ENCODE measurements at regions not wholly inside any gene's neighbourhood (a gene's known extent, or its start where the extent isn't known, plus 50 kb on each side); places are given as distances from the start of the nearest gene placed in this dataset.

GRCh38 chr7:68247571-68247970 lies 1250.9 kb downstream of the TYW1 start:
- CTCF ChIA-PET (ENCODE audit: partially characterized antibody): interaction anchor here (1.1 kb wide), 1 partner anchor 122 kb away, joined by 3 read pairs; no protein-coding TSS in a partner anchor
- TF ChIP-seq POU5F1 (IDR thresholded peaks at IDR 0.05; ENCODE audit: low read depth, low read length): no peak
- TF ChIP-seq POLR2AphosphoS5 (IDR thresholded peaks at IDR 0.05; ENCODE audit: low read depth, low read length): no peak
- no peak for TF ChIP-seq KDM1A (IDR thresholded peaks at IDR 0.05; ENCODE audit: borderline replicate concordance, low read length)
- no peak for TF ChIP-seq FOSL1 (IDR thresholded peaks at IDR 0.05; ENCODE audit: insufficient read depth, low read depth, low read length)
- no peak for TF ChIP-seq EP300 (IDR thresholded peaks at IDR 0.05; ENCODE audit: borderline replicate concordance in 1 of 2, low read depth in 2 of 2, low read length in 2 of 2)
- no peak for TF ChIP-seq TEAD4 (IDR thresholded peaks at IDR 0.05; ENCODE audit: low read depth, low read length)
- TF ChIP-seq TAF1 (IDR thresholded peaks at IDR 0.05; ENCODE audit: low read depth, low read length): no peak
- TF ChIP-seq HDAC6 (IDR thresholded peaks at IDR 0.05; ENCODE audit: low read depth, low read length): no peak
- no peak for TF ChIP-seq RFX5 (IDR thresholded peaks at IDR 0.05; ENCODE audit: borderline replicate concordance, low read depth, low read length)
- no peak for TF ChIP-seq ATF3 (IDR thresholded peaks at IDR 0.05; ENCODE audit: insufficient read depth, low read depth, low read length)
- TF ChIP-seq SUZ12 (IDR thresholded peaks at IDR 0.05; ENCODE audit: low read length): no peak
- TF ChIP-seq KDM4A (IDR thresholded peaks at IDR 0.05; ENCODE audit: low read depth, low read length, severe bottlenecking): no peak
- TF ChIP-seq CTBP2 (IDR thresholded peaks at IDR 0.05; ENCODE audit: borderline replicate concordance, insufficient read depth, insufficient read length, low read length): no peak
- no peak for TF ChIP-seq SIX5 (IDR thresholded peaks at IDR 0.05; ENCODE audit: low read depth, low read length)

More at GRCh38 chr7:68247571-68247970, 1250.9 kb downstream of the TYW1 start:
- Histone ChIP-seq H3K27me3 (replicated peaks in 1 of 4; ENCODE audit: control insufficient read depth in 3 of 4, extremely low read depth in 1 of 4, insufficient read depth in 3 of 4, low read length in 3 of 4) (no peaks in the 10 kb centered on the region; a peak in 2 of 7 replicates), H2BK12ac (ENCODE audit: low read depth, low read length) (peak overlapping the region; percentile 86; the same call in 1 of the 2 replicates), H3K23ac (ENCODE audit: insufficient read length) (no peak overlapping the region), H3K4me2 (ENCODE audit: insufficient read depth in 1 of 2, low read depth in 2 of 2, low read length in 2 of 2) (no peak overlapping the region), H3K9me3 (ENCODE audit: insufficient read depth in 2 of 2, low read depth in 1 of 2, low read length in 1 of 2) (peaks cover 6 to 8% of the 10 kb centered on the region in 2 experiments; a peak in 2 of 4 replicates), H3K79me2 (ENCODE audit: control insufficient read depth in 1 of 2, insufficient read depth in 2 of 2, low read length in 2 of 2) (no peaks in the 10 kb centered on the region), H3K36me3 (ENCODE audit: control insufficient read depth in 2 of 4, insufficient read depth in 4 of 4, low read length in 3 of 4) (no peaks in the 10 kb centered on the region), H4K5ac (ENCODE audit: insufficient read length, low read depth, low read length) (no peak overlapping the region), H3K79me1 (ENCODE audit: low read depth, low read length) (no peaks in the 10 kb centered on the region), H2BK20ac (ENCODE audit: low read length) (no peak overlapping the region), H3K9ac (replicated peaks in 1 of 4; ENCODE audit: extremely low read depth in 1 of 4, low read depth in 3 of 4, low read length in 3 of 4) (no peak overlapping the region), H3K4me1 (replicated peaks in 1 of 4; ENCODE audit: control insufficient read depth in 3 of 4, insufficient read depth in 4 of 4, low read length in 3 of 4) (peaks cover 7 to 22% (median 12%) of the 10 kb centered on the region in 4 experiments; a peak in 6 of 7 replicates), H3K4ac (replicated peaks; ENCODE audit: insufficient read length, low read depth, low read length) (no peak overlapping the region), H2AFZ (ENCODE audit: low read length) (no peak overlapping the region), H3K27ac (ENCODE audit: low read depth, low read length) (no peak overlapping the region), H4K8ac (ENCODE audit: extremely low read depth, insufficient read depth, low read length) (no peak overlapping the region), H2BK15ac (ENCODE audit: low read length) (no peak overlapping the region), H4K91ac (replicated peaks; ENCODE audit: insufficient read length, low read length) (peak overlapping the region; percentile 40), H3K56ac (replicated peaks; ENCODE audit: insufficient read length, low read depth, low read length) (no peak overlapping the region), H2AK5ac (ENCODE audit: low read depth, low read length) (no peak overlapping the region), H3K14ac (ENCODE audit: insufficient read length) (no peak overlapping the region), H2BK120ac (replicated peaks; ENCODE audit: low read depth, low read length) (no peak overlapping the region), H4K20me1 (replicated peaks in 1 of 2; ENCODE audit: control insufficient read depth in 1 of 2, insufficient read depth in 2 of 2, low read length in 2 of 2) (no peaks in the 10 kb centered on the region), H2BK5ac (ENCODE audit: low read depth, low read length) (no peak overlapping the region), H3K18ac (ENCODE audit: extremely low read depth, low read length) (no peak overlapping the region; the same call in 1 of the 2 replicates), H3K4me3 (ENCODE audit: extremely low read depth in 1 of 4, insufficient read depth in 2 of 4, low read depth in 3 of 4, low read length in 4 of 4) (no peak overlapping the region), H3K23me2 (ENCODE audit: low read depth, low read length) (peaks cover 3% of the 10 kb centered on the region; the same call in 1 of the 2 replicates)
- POLR2A ChIA-PET (ENCODE audit: partially characterized antibody): no interaction called here
- 71% methylated on average over 2 of the region's 2 CpGs; no CpG with 5 or more reads in 1 of the 2 experiments for WGBS, 2 experiments (ENCODE audit: extremely low coverage in 1 of 2, insufficient coverage in 1 of 2, insufficient read length in 1 of 2, insufficient replicate concordance in 2 of 2, low coverage in 1 of 2, low lambda C conversion rate in 2 of 2, missing lambda C conversion rate in 1 of 2)
- FAIRE-seq (no peak), DNase-seq (ENCODE audit: low read depth in 1 of 2, low spot score in 2 of 2) (no peak)

All from H1 (cell line).